ENCODE measurements at regions not wholly inside any gene's neighbourhood (a gene's known extent, or its start where the extent isn't known, plus 50 kb on each side); places are given as distances from the start of the nearest gene placed in this dataset.
"Not testable (repeated sequence)": the region's sequence is repeated elsewhere in the genome, so short reads cannot be mapped to it uniquely, and the experiment has no call there.

DNA sequence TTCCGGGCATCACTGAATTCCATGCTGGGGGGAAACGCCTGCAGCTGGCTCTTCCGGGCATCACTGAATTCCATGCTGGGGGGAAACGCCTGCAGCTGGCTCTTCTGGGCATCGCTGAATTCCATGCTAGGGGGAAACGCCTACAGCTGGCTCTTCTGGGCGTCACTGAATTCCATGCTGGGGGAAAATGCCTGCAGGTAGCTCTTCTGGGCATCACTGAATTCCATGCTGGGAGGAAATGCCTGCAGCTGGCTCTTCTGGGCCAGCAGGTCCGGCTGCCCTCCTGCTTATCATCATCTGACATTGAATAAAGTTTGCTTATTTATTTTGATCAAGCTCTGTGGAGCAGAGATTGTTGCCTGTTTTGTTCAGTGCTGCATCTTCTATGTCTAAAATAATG lies 355.1 kb downstream of the SMOC2 start:
- DNase-seq (ENCODE audit: low read depth), result no peak
- TF ChIP-seq, protein P1, sequence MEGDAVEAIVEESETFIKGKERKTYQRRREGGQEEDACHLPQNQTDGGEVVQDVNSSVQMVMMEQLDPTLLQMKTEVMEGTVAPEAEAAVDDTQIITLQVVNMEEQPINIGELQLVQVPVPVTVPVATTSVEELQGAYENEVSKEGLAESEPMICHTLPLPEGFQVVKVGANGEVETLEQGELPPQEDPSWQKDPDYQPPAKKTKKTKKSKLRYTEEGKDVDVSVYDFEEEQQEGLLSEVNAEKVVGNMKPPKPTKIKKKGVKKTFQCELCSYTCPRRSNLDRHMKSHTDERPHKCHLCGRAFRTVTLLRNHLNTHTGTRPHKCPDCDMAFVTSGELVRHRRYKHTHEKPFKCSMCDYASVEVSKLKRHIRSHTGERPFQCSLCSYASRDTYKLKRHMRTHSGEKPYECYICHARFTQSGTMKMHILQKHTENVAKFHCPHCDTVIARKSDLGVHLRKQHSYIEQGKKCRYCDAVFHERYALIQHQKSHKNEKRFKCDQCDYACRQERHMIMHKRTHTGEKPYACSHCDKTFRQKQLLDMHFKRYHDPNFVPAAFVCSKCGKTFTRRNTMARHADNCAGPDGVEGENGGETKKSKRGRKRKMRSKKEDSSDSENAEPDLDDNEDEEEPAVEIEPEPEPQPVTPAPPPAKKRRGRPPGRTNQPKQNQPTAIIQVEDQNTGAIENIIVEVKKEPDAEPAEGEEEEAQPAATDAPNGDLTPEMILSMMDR (IDR thresholded peaks at IDR 0.05; ENCODE audit: control insufficient read depth, extremely low read depth, insufficient read depth), result no peak
- no peak overlapping the region for H3K4me3 ChIP-seq (ENCODE audit: low read depth, low read length)

DNA sequence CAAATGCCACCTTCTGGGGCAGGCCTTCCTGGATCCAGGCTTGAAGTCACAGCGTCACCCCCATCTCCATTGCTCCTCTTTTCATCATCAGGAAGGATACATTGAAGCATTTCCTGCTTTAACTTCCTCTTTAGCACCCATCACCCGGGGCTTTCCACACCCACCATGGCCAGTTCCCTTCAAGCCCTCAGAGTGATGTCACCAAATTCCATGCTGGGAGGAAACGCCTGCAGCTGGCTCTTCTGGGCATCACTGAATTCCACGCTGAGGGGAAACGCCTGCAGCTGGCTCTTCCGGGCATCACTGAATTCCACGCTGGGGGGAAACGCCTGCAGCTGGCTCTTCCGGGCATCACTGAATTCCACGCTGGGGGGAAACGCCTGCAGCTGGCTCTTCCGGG lies 354.6 kb downstream of the SMOC2 start:
- H3K4me3 ChIP-seq (ENCODE audit: low read depth, low read length); DNase-seq (ENCODE audit: low read depth): not testable (repeated sequence)

DNA sequence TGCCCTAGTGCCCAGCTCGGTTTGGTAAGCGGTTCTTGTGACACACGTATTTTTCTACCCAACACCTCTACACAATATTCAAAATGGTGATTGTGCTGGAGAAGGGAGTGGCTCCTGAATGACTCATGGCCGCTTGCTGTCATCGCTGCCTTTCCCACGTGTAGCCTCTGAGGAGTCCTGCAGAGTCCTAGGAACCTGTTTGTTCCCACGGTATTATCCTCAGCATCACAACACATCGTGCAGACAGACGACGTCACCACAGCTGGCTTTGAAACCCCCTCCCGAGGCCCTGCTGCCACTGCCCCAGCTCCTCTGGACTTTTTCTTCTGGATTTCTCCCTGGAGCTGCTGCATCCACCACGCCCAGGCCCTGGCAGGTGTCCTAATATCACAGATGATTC lies 353.5 kb downstream of the SMOC2 start:
- H3K4me3 ChIP-seq (ENCODE audit: low read depth, low read length), result no peak overlapping the region
- no peak for DNase-seq (ENCODE audit: low read depth)
- TF ChIP-seq, protein P1 (IDR thresholded peaks at IDR 0.05; ENCODE audit: control insufficient read depth, extremely low read depth, insufficient read depth), result no peak

DNA sequence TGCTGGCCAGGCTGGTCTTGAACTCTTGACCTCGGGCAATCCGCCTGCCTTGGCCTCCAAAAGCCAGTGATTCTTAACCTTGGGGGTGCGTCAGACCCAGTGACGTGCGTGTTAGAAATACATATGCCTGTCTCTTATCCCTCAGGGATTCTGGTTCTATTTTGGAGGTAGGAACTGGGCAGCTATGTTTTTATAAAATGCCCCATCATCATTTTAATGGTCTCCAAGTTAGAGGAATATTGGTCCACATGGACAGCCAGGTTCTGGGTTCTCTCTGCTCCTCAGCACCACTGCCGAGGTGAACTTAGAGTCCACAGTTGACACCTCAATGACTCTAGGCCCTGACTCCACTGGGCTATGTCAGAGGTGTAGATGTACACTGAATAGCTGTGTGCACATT lies 352.7 kb downstream of the SMOC2 start:
- DNase-seq (ENCODE audit: low read depth), result no peak
- no peak overlapping the region for H3K4me3 ChIP-seq (ENCODE audit: low read depth, low read length)
- TF ChIP-seq, protein P1 (IDR thresholded peaks at IDR 0.05; ENCODE audit: control insufficient read depth, extremely low read depth, insufficient read depth), result no peak

DNA sequence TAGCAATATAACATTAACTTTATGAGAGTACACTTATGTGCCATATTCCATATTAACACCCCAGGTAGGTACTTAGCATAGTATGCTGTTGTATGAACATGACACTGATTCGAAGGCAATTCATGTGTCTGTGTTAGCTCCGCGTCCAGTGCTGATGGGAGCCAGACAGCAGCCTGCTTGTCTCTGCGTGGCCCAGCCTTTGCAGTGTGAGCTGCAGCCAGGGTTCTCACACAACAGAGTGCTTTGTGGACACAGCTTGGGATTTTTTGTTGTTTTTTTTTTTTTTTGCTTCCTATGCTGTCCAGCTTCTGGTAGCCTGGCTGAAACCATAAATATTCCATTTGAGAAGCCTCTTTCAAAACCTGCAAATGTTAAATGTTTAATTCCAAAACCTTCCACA lies 350.9 kb downstream of the SMOC2 start:
- no peak overlapping the region for H3K4me3 ChIP-seq (ENCODE audit: low read depth, low read length)
- DNase-seq (ENCODE audit: low read depth), result no peak
- TF ChIP-seq, protein P1 (IDR thresholded peaks at IDR 0.05; ENCODE audit: control insufficient read depth, extremely low read depth, insufficient read depth), result no peak

DNA sequence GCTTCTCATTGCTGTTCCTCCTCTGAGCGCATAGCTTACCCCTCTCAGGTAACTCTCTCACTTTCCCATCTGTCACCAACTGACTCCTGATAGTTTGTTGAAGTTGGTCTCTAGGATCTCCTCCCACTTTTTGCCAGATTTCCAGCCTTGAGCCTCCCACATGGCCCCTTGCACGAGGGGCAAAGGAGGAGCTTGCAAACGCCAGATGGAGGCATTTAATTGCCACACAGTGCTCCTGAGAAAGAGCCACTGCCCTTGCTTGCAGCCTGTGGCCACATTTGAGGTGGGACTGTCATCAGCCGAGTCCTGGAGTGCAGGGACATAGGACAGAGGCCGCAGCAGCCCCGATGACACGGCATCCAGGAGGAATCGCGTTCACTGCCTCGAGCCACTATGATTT lies 348.7 kb downstream of the SMOC2 start:
- TF ChIP-seq, protein P1 (IDR thresholded peaks at IDR 0.05; ENCODE audit: control insufficient read depth, extremely low read depth, insufficient read depth), result no peak
- no peak for DNase-seq (ENCODE audit: low read depth)
- H3K4me3 ChIP-seq (ENCODE audit: low read depth, low read length), result no peak overlapping the region

DNA sequence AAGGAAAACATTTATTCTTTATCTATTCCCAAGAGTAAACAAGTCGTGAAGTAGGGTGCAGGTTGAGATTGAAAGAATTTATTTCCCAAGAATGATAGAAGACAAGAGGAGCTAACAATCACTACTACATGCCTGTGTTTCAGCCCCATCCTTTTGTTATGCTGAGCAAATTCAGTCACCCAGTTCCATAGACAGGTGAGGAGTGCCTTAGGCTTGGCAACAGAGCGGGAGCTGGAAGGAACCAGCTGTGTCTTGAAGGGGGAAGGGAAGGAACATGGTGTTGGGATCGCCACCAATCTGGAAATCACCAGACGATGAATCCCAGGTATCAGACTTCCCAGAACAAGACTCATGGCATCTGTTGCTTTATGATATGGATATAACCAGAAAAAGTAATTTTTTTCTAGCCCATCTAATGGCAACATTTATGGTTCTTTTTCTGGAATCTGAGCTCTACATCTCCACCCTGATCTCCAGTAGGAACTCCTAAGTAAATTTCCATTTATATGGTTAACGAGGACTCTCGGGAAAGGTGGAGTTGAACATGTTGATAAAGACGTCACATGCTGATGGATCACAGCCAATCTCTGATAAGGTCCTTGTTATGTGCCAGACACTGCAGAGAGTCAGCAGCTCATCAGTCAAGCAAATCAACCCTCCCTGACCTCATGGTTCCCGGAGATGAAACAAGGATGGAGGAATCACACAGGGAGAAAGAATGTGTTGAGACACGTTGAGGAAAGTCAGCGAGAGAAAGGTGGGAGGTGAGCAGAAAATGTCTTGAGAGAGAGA lies 344.9 kb downstream of the SMOC2 start:
- H3K4me3 ChIP-seq (ENCODE audit: low read depth, low read length), result no peak overlapping the region
- TF ChIP-seq, protein P1 (IDR thresholded peaks at IDR 0.05; ENCODE audit: control insufficient read depth, extremely low read depth, insufficient read depth), result no peak
- no peak for DNase-seq (ENCODE audit: low read depth)

Data from LNCaP clone FGC (cell line).